GM12878 (cell line): ENCODE measurements at regions not wholly inside any gene's neighbourhood (a gene's known extent, or its start where the extent isn't known, plus 50 kb on each side); places are given as distances from the start of the nearest gene placed in this dataset.

ENCODE experiments used
- ATAC-seq: fragments of 200-7000 bp; cut with Tn5 transposase; 3 replicates; pipeline ENCODE4 v1.9.1; 2020; ENCODE audit warnings: mild to moderate bottlenecking, moderate library complexity
- BruUV-seq: library from RNA; stranded (reverse); fragments of 400-500 nt; replicated peaks from 2 replicates; lab custom pipeline; 2021; lab: Mats Ljungman, UMichigan
- CTCF ChIA-PET: fragments of 300-600 bp; sonication (Branson Sonifier 250); formaldehyde crosslinking; extraction: SDS; loops from one replicate; lab custom pipeline; 2021; ENCODE audit warnings: inconsistent platforms; lab: Yijun Ruan, JAX
- POLR2A ChIA-PET: fragments of 350-600 bp; formaldehyde crosslinking; extraction: SDS; loops from one replicate; lab custom pipeline; 2021; ENCODE audit warnings: inconsistent platforms; lab: Charles Lee
- RAD21 ChIA-PET: fragments of 300-600 bp; sonication (Branson Sonifier 250); formaldehyde crosslinking; loops from one replicate; lab custom pipeline; 2023; ENCODE audit warnings: antibody characterized with exemption; ENCODE audit not compliant: unreplicated experiment; lab: Charles Lee
- SMC1A ChIA-PET: fragments of 300-600 bp; sonication (Branson Sonifier 250); formaldehyde crosslinking; loops from one replicate; lab custom pipeline; 2023; ENCODE audit not compliant: unreplicated experiment, uncharacterized antibody; lab: Charles Lee
- DNase-seq: peaks from one replicate; pipeline ENCODE4 v3.0.0-alpha.2; 2011; ENCODE audit warnings: low read depth, low spot score
- FAIRE-seq: peaks from 3 replicates; lab custom pipeline; 2011; peaks lifted over from hg19 to GRCh38; lab: Jason Lieb, UNC
- H2AFZ ChIP-seq: 2 replicates; pipeline ENCODE4 v1.6.0; 2011; ENCODE audit warnings: low read depth, low read length, control low read depth; ENCODE audit not compliant: control insufficient read depth
- H3K27ac ChIP-seq: 2 replicates; pipeline ENCODE4 v1.5.1; 2011; ENCODE audit warnings: control low read depth; ENCODE audit not compliant: control insufficient read depth, insufficient read depth
- H3K27me3 ChIP-seq, 2 experiments: replicated peaks in 1 of 2; 2 replicates each; pipeline versions ENCODE4 v1.6.0 to v1.6.1; 2011; ENCODE audit warnings: low read length in 1 of 2; ENCODE audit not compliant: control insufficient read depth in 2 of 2, insufficient read depth in 2 of 2
- H3K36me3 ChIP-seq, 2 experiments: 2 replicates each; pipeline ENCODE4 v1.5.1; 2011; ENCODE audit warnings: low read length in 1 of 2; ENCODE audit not compliant: control insufficient read depth in 2 of 2, insufficient read depth in 2 of 2
- H3K4me1 ChIP-seq: 2 replicates; pipeline ENCODE4 v1.6.1; 2011; ENCODE audit warnings: mild to moderate bottlenecking, low read length, moderate library complexity, mixed read lengths; ENCODE audit not compliant: control insufficient read depth, insufficient read depth
- H3K4me2 ChIP-seq: 2 replicates; pipeline ENCODE4 v1.6.0; 2011; ENCODE audit warnings: control low read depth; ENCODE audit not compliant: control insufficient read depth, insufficient read depth
- H3K4me3 ChIP-seq: fragments of 200-600 bp; sonication (generic); 2 replicates; pipeline ENCODE4 v1.5.1; 2016
- H3K79me2 ChIP-seq: 2 replicates; pipeline ENCODE4 v1.6.0; 2011; ENCODE audit warnings: low read length; ENCODE audit not compliant: control insufficient read depth, insufficient read depth
- H3K9ac ChIP-seq: 2 replicates; pipeline ENCODE4 v1.8.0; 2011; ENCODE audit warnings: low read length, control low read depth, mixed read lengths; ENCODE audit not compliant: control insufficient read depth, insufficient read depth
- H3K9me3 ChIP-seq: replicated peaks from 3 replicates; pipeline ENCODE4 v1.5.1; 2011; ENCODE audit warnings: mild to moderate bottlenecking, low read length; ENCODE audit not compliant: control insufficient read depth, insufficient read depth
- H4K20me1 ChIP-seq: 2 replicates; pipeline ENCODE4 v1.6.0; 2011; ENCODE audit not compliant: control insufficient read depth, insufficient read depth
- ASH2L ChIP-seq: fragments of 300-600, 200-600 bp; sonication (generic); IDR thresholded peaks from 2 replicates; pipeline ENCODE4 v1.6.1; 2017; ENCODE audit warnings: low read depth, mild to moderate bottlenecking, borderline replicate concordance
- CTCF ChIP-seq, 3 experiments: IDR thresholded peaks in 2 of 3; conservative IDR thresholded peaks in 1 of 3; 2 replicates each; pipeline ENCODE4 v1.5.1; 2011; ENCODE audit warnings: low read depth in 3 of 3, low read length in 3 of 3, mild to moderate bottlenecking in 3 of 3, control low read depth in 2 of 3, moderate library complexity in 2 of 3, inconsistent platforms in 1 of 3, mixed read lengths in 1 of 3; ENCODE audit not compliant: control insufficient read depth in 2 of 3, insufficient read depth in 1 of 3; ENCODE audit errors: extremely low read depth in 1 of 3
- FOXM1 ChIP-seq: IDR thresholded peaks from 2 replicates; pipeline ENCODE4 v1.6.1; 2012; ENCODE audit warnings: low read depth, mild to moderate bottlenecking, inconsistent platforms, low read length, moderate library complexity
- MAX ChIP-seq: IDR thresholded peaks from 2 replicates; pipeline ENCODE4 v1.6.1; 2012; ENCODE audit warnings: low read depth, low read length, improper control_type of control experiment
- MEF2B ChIP-seq: fragments of 450-650 bp; IDR thresholded peaks from 2 replicates; pipeline ENCODE4 v1.6.1; 2018; ENCODE audit warnings: mild to moderate bottlenecking, moderate library complexity; ENCODE audit not compliant: partially characterized antibody, poor library complexity, severe bottlenecking
- MYB ChIP-seq: fragments of 150-350 bp; IDR thresholded peaks from 2 replicates; pipeline ENCODE4 v1.6.1; 2014; ENCODE audit warnings: mild to moderate bottlenecking, low read depth, low read length, borderline replicate concordance
- NFYB ChIP-seq: IDR thresholded peaks from 2 replicates; pipeline ENCODE4 v1.6.1; 2011; ENCODE audit warnings: low read depth, mild to moderate bottlenecking, low read length, improper control_type of control experiment, moderate library complexity; ENCODE audit not compliant: insufficient read depth
- NKRF ChIP-seq: fragments of 450-650 bp; conservative IDR thresholded peaks from 2 replicates; pipeline ENCODE4 v1.6.1; 2017; ENCODE audit warnings: mild to moderate bottlenecking, moderate library complexity
- PML ChIP-seq: IDR thresholded peaks from 2 replicates; pipeline ENCODE4 v1.6.1; 2012; ENCODE audit warnings: low read length, inconsistent platforms
- POU2F2 ChIP-seq: IDR thresholded peaks from 3 replicates; pipeline ENCODE4 v1.6.1; 2011; ENCODE audit warnings: low read depth, mild to moderate bottlenecking, low read length, borderline replicate concordance
- RBBP5 ChIP-seq: fragments of 200-600 bp; sonication (generic); conservative IDR thresholded peaks from 2 replicates; pipeline ENCODE4 v1.6.1; 2016
- RFX5 ChIP-seq: IDR thresholded peaks from 2 replicates; pipeline ENCODE4 v1.6.1; 2011; ENCODE audit warnings: low read depth, low read length, improper control_type of control experiment
- SIX5 ChIP-seq: IDR thresholded peaks from 2 replicates; pipeline ENCODE4 v1.6.1; 2011; ENCODE audit warnings: mild to moderate bottlenecking, low read depth, low read length, moderate library complexity; ENCODE audit not compliant: severe bottlenecking
- STAT1 ChIP-seq: fragments of 450-650 bp; conservative IDR thresholded peaks from 2 replicates; pipeline ENCODE4 v1.6.1; 2014; ENCODE audit warnings: antibody characterized with exemption, mild to moderate bottlenecking
- WRNIP1 ChIP-seq: IDR thresholded peaks from 2 replicates; pipeline ENCODE4 v1.6.1; 2011; ENCODE audit warnings: low read depth, low read length, improper control_type of control experiment, borderline replicate concordance
- ZBTB33 ChIP-seq: fragments of 450-650 bp; IDR thresholded peaks from 2 replicates; pipeline ENCODE4 v1.6.1; 2017; ENCODE audit warnings: mild to moderate bottlenecking
- WGBS: methylation state at CpG from one replicate; pipeline ENCODE4 v1.1.6; 2016; ENCODE audit warnings: low lambda C conversion rate; ENCODE audit not compliant: insufficient replicate concordance, insufficient coverage; ENCODE audit errors: missing lambda C conversion rate; 5-methylcytosine and 5-hydroxymethylcytosine counted together
- in situ Hi-C: fragments of 300-500 bp; cut with MboI; formaldehyde crosslinking; loops from 9 replicates; pipeline ENCODE4 v1.14.3; 2018; ENCODE audit warnings: mixed read lengths
- intact Hi-C: fragments of 100-400 bp; cut with micrococcal nuclease; formaldehyde crosslinking; loops from one replicate; pipeline ENCODE4 v1.14.2; 2022; ENCODE audit not compliant: unreplicated experiment

GRCh38 chr10:84606428-84606827, 278.0 kb downstream of the CCSER2 start:
- no peak overlapping the region for H3K4me3 ChIP-seq
- intact Hi-C loops = no loop called here
- no peak overlapping the region for H3K9ac ChIP-seq
- no peaks in the 10 kb centered on the region for H3K9me3 ChIP-seq
- BruUV-seq = no TSS peak
- DNase-seq = no peak
- H2AFZ ChIP-seq = no peak overlapping the region
- CTCF ChIA-PET = interaction anchor here (0.9 kb wide), 1 partner anchor 66 kb away, joined by 8 read pairs; no protein-coding TSS in a partner anchor
- TF ChIP-seq MYB = no peak
- TF ChIP-seq FOXM1 = no peak
- no peak for TF ChIP-seq RBBP5
- TF ChIP-seq SIX5 = no peak
- no peak for TF ChIP-seq PML
- no peak for TF ChIP-seq NKRF
- no peak for TF ChIP-seq RFX5
- TF ChIP-seq CTCF (IDR thresholded peaks at IDR 0.05 in 2 of 3, conservative IDR thresholded peaks at IDR 0.05 in 1 of 3; ENCODE audit: control insufficient read depth in 2 of 3, extremely low read depth in 1 of 3, insufficient read depth in 1 of 3, low read depth in 3 of 3, low read length in 3 of 3) = peak in 1 of 3 experiments; percentile 22; a peak in 1 of 6 replicates
- TF ChIP-seq NFYB = no peak
- TF ChIP-seq ASH2L = no peak
- no peak for TF ChIP-seq POU2F2
- TF ChIP-seq WRNIP1 = no peak
- peak; percentile 48 for TF ChIP-seq MEF2B
- TF ChIP-seq ZBTB33 = no peak
- no peak for TF ChIP-seq STAT1
- no peak for TF ChIP-seq MAX
- no peaks in the 10 kb centered on the region for H4K20me1 ChIP-seq
- H3K27me3 ChIP-seq = peaks cover 0 to 3% of the 10 kb centered on the region in 2 experiments; a peak in 1 of 4 replicates
- no peak overlapping the region for H3K4me2 ChIP-seq
- FAIRE-seq = no peak
- H3K27ac ChIP-seq = no peak overlapping the region
- RAD21 ChIA-PET = interaction anchor here (0.8 kb wide), 1 partner anchor 66 kb away, joined by 4 read pairs; no protein-coding TSS in a partner anchor
- H3K36me3 ChIP-seq = no peaks in the 10 kb centered on the region
- no peak for ATAC-seq
- WGBS = 17% methylated on average over 3 of the region's 3 CpGs
- SMC1A ChIA-PET = interaction anchor here (1.6 kb wide), 1 partner anchor 66 kb away, joined by 3 read pairs; no protein-coding TSS in a partner anchor
- in situ Hi-C loops = no loop called here
- POLR2A ChIA-PET = interaction anchor here (0.6 kb wide), 1 partner anchor 47 kb away, joined by 3 read pairs; no protein-coding TSS in a partner anchor
- no peaks in the 10 kb centered on the region for H3K4me1 ChIP-seq
- H3K79me2 ChIP-seq = no peaks in the 10 kb centered on the region
